DOHH2 (cell line): ENCODE measurements at regions not wholly inside any gene's neighbourhood (a gene's known extent, or its start where the extent isn't known, plus 50 kb on each side); places are given as distances from the start of the nearest gene placed in this dataset.
"Not testable (repeated sequence)": the region's sequence is repeated elsewhere in the genome, so short reads cannot be mapped to it uniquely, and the experiment has no call there.

ENCODE experiments used
- CTCF ChIP-seq: fragments of 200-600 bp; sonication (generic); IDR thresholded peaks from one replicate; pipeline ENCODE4 v1.5.1; 2014; ENCODE audit warnings: antibody characterized with exemption, mild to moderate bottlenecking, low read depth, low read length; ENCODE audit not compliant: poor library complexity, severe bottlenecking
- EZH2phosphoT487 ChIP-seq: fragments of 200-600 bp; sonication (generic); IDR thresholded peaks from 2 replicates; pipeline ENCODE4 v1.6.1; 2017; ENCODE audit warnings: borderline replicate concordance, mild to moderate bottlenecking, antibody characterized with exemption, low read length, moderate library complexity, mixed read lengths

DNA sequence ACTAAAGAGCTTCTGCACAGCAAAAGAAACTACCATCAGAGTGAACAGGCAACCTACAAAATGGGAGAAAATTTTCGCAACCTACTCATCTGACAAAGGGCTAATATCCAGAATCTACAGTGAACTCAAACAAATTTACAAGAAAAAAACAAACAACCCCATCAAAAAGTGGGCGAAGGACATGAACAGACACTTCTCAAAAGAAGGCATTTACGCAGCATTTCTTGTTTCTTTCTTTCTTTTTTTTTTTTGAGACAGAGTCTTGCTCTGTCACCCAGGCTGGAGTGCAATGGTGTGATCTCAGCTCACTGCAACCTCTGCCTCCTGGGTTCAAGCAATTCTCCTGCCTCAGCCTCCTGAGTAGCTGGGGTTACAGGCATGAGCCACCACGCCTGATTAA, 138.2 kb downstream of the IER5 start:
- TF ChIP-seq CTCF, EZH2phosphoT487: not testable (repeated sequence)
